Left lung (tissue), 4 donors: ENCODE measurements at regions not wholly inside any gene's neighbourhood (a gene's known extent, or its start where the extent isn't known, plus 50 kb on each side); places are given as distances from the start of the nearest gene placed in this dataset.

Source experiments
- ATAC-seq: fragments of 200-7000 bp; cut with Tn5 transposase; one replicate; pipeline ENCODE4 v1.9.1; 2020; ENCODE audit warnings: moderate library complexity
- DNase-seq, 4 donors: peaks; one replicate each; pipeline ENCODE4 v3.0.0-alpha.2; 2013 to 2020
- H3K27ac ChIP-seq, 2 donors: fragments of 200-600 bp; sonication (generic) in 1 of 2; one replicate each; pipeline versions ENCODE4 v1.5.0 to v1.8.0; 2020 to 2021
- H3K27me3 ChIP-seq, 2 donors: fragments of 200-600 bp; sonication (generic) in 1 of 2; one replicate each; pipeline versions ENCODE4 v1.5.0 to v1.8.0; 2020 to 2021
- H3K36me3 ChIP-seq, 2 donors: fragments of 200-600 bp; sonication (generic) in 1 of 2; one replicate each; pipeline versions ENCODE4 v1.5.0 to v1.8.0; 2020 to 2021
- H3K4me1 ChIP-seq, 2 donors: fragments of 200-600 bp; one replicate each; pipeline ENCODE4 v1.8.0; 2021
- H3K4me3 ChIP-seq, 2 donors: fragments of 200-600 bp; sonication (generic) in 1 of 2; one replicate each; pipeline versions ENCODE4 v1.5.0 to v1.8.0; 2020 to 2021; ENCODE audit warnings: mild to moderate bottlenecking in 1 of 2
- H3K9me3 ChIP-seq, 2 donors: fragments of 200-600 bp; sonication (generic) in 1 of 2; one replicate each; pipeline versions ENCODE4 v1.5.0 to v1.8.0; 2020 to 2021
- intact Hi-C, 2 donors: fragments of 100-400 bp; cut with DNase I; formaldehyde crosslinking; loops; one replicate each; pipeline versions ENCODE4 v1.11.2 to v1.14.2; 2022
- TF ChIP-seq, protein P1 (sequence below), 2 donors: fragments of 200-600 bp; sonication (generic) in 1 of 2; IDR thresholded peaks; one replicate each; pipeline versions ENCODE4 v1.5.0 to v1.8.0; 2021; ENCODE audit warnings: antibody characterized with exemption in 2 of 2
- donor health status: DM: no; HTN: yes; CAD: no.
- donor health status: DM: no; HTN: no; CAD: no.

- H3K4me3 ChIP-seq, result no peak overlapping the region
- no peak overlapping the region for H3K27ac ChIP-seq
- no peaks in the 10 kb centered on the region for H3K9me3 ChIP-seq
- TF ChIP-seq, protein P1, sequence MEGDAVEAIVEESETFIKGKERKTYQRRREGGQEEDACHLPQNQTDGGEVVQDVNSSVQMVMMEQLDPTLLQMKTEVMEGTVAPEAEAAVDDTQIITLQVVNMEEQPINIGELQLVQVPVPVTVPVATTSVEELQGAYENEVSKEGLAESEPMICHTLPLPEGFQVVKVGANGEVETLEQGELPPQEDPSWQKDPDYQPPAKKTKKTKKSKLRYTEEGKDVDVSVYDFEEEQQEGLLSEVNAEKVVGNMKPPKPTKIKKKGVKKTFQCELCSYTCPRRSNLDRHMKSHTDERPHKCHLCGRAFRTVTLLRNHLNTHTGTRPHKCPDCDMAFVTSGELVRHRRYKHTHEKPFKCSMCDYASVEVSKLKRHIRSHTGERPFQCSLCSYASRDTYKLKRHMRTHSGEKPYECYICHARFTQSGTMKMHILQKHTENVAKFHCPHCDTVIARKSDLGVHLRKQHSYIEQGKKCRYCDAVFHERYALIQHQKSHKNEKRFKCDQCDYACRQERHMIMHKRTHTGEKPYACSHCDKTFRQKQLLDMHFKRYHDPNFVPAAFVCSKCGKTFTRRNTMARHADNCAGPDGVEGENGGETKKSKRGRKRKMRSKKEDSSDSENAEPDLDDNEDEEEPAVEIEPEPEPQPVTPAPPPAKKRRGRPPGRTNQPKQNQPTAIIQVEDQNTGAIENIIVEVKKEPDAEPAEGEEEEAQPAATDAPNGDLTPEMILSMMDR (IDR thresholded peaks at IDR 0.05), result no peak
- H3K36me3 ChIP-seq, result no peaks in the 10 kb centered on the region
- H3K27me3 ChIP-seq, result no peaks in the 10 kb centered on the region
- intact Hi-C loops, result no loop called here
- no peak for DNase-seq
- H3K4me1 ChIP-seq, result no peaks in the 10 kb centered on the region
- no peak for ATAC-seq
Observed at GRCh38 chr3:68089572-68090011, 435.2 kb upstream of the SUCLG2 start.

- no peak for ATAC-seq
Observed at GRCh38 chr3:68088636-68089035, 434.2 kb upstream of the SUCLG2 start.

DNA sequence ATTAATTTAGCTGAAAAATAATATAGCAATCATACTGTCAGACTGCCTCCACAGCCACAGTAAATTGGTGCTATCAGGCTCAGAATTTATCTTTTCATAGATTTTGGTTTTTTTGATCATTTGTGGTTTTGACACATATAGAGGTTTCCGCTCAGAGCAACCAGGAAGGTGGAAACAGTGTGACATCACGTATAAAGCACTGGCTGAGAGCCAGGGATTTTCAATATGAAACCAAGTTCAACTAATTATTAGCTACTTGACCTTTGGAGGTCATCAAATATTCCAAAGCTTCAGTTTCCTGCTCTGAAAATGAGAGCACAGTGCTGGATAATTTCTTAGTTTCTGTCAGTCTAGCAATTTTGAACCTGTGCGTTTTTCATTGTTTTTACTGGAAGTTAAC lies 433.8 kb upstream of the SUCLG2 start:
- Histone ChIP-seq H3K4me1 (no peaks in the 10 kb centered on the region), H3K27me3 (no peaks in the 10 kb centered on the region), H3K4me3 (no peak overlapping the region), H3K27ac (no peak overlapping the region), H3K9me3 (no peaks in the 10 kb centered on the region), H3K36me3 (no peaks in the 10 kb centered on the region)
- intact Hi-C loops, result no loop called here
- ATAC-seq (no peak), DNase-seq (no peak)
- TF ChIP-seq, protein P1 (IDR thresholded peaks at IDR 0.05), result no peak

More at GRCh38 chr3:68088636-68089035, 434.2 kb upstream of the SUCLG2 start:
- DNase-seq, result no peak
- no peaks in the 10 kb centered on the region for H3K27me3 ChIP-seq
- H3K36me3 ChIP-seq, result no peaks in the 10 kb centered on the region
- intact Hi-C loops, result no loop called here
- H3K4me3 ChIP-seq, result no peak overlapping the region
- H3K4me1 ChIP-seq, result no peaks in the 10 kb centered on the region
- H3K27ac ChIP-seq, result no peak overlapping the region
- H3K9me3 ChIP-seq, result no peaks in the 10 kb centered on the region
- TF ChIP-seq, protein P1 (IDR thresholded peaks at IDR 0.05), result no peak

DNA sequence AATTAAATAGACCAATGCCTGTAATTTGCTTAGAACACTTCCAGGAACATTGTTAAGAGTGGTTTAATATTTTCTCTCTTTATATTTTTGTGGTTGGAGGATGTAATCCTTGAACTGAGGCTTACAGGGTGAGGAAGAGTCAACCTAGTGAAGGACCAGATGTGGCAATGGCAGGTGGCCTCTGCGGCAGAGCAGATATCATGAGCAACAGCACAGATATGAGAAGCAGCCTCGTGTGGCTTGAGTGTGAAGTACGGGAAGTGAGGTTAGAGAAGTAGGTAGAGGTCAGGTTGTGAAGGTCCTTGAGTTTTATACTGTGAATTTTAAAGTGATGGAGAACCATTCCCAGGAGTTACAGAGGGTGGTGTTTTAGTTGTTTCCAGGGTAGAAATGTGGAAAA lies 417.6 kb upstream of the SUCLG2 start:
- Histone ChIP-seq H3K36me3 (no peaks in the 10 kb centered on the region), H3K4me1 (no peaks in the 10 kb centered on the region), H3K9me3 (peaks cover 0 to 21% of the 10 kb centered on the region in 2 donors), H3K27me3 (no peaks in the 10 kb centered on the region), H3K4me3 (no peak overlapping the region), H3K27ac (no peak overlapping the region)
- ATAC-seq (no peak), DNase-seq (no peak)
- intact Hi-C loops, result no loop called here
- TF ChIP-seq, protein P1 (IDR thresholded peaks at IDR 0.05), result no peak

GRCh38 chr3:68070186-68070585 lies 415.8 kb upstream of the SUCLG2 start:
- no peak for DNase-seq
- Histone ChIP-seq H3K4me1 (no peaks in the 10 kb centered on the region), H3K27ac (no peak overlapping the region), H3K27me3 (no peaks in the 10 kb centered on the region), H3K36me3 (no peaks in the 10 kb centered on the region), H3K4me3 (no peak overlapping the region), H3K9me3 (peaks cover 0 to 16% of the 10 kb centered on the region in 2 donors)
- no peak for ATAC-seq
- intact Hi-C loops, result no loop called here
- TF ChIP-seq, protein P1 (IDR thresholded peaks at IDR 0.05), result no peak
